GM21515 (cell line): ENCODE measurements at regions not wholly inside any gene's neighbourhood (a gene's known extent, or its start where the extent isn't known, plus 50 kb on each side); places are given as distances from the start of the nearest gene placed in this dataset.

Source experiments
- ATAC-seq: cut with Tn5 transposase; IDR thresholded peaks from one replicate; pipeline ENCODE4 v1.9.1; 2021; ENCODE audit not compliant: unreplicated experiment

DNA sequence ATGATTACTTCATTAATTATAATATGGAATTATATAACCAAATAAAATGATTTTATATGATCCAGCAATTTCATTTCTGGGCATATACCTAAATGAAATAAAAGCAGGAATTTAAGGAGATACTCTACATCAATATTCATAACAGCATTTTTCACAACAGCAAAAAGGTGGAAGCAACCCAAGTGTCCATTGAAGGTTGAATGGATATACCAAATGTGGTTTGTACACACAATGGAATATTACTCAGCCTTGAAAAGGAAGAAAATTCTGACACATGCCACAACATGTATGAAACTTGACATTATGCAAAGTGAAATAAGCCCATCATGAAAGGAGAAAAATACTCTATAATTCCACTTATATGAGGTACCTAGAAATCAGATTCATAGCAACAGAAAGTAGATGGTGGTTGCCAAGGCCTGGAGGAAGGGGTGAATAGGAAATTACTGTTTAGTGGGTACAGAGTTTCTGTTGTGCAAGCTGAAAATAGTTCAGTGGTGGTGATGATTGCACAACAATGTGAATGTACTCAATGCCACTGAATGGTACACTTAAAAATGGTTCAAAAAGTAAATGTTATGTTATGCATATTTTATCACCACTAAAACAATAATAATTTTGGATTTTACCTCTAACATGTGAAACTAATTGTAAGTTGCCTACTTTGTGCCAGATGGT lies 471.5 kb downstream of the SPRY1 start:
- no peak for ATAC-seq

GRCh38 chr4:123869286-123870215 lies 473.0 kb downstream of the SPRY1 start:
- ATAC-seq: no peak

DNA sequence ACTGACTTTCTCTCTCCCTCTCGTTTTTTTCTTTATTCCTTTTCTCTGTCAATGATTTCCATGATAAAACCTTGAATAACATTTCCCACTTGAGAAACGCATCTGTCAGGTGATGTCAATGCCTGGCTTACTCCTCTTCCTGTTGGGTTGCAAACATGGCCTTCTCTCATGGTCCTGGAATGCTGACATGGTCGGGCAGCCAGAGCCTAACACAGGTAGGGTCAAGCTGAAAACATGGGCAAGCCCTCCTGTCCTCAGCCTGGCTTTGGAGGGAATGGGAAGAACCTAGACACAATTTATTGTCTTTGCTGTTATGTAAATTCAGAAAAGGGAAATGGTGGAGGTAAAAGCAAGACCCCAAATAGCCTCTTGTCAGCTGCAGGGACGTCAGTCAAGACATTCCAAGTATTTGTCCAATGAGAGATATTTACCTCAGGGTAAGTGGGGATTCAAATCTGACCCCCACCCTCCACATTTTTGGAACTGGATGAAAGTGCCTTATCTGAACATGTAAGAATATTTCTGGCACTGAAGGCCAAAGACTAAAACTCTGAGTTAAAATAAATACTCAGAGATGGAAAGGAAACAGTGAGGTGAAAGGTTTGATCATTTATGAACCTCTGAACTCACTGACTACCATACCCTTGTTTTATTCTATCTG lies 473.8 kb downstream of the SPRY1 start:
- ATAC-seq: no peak

DNA sequence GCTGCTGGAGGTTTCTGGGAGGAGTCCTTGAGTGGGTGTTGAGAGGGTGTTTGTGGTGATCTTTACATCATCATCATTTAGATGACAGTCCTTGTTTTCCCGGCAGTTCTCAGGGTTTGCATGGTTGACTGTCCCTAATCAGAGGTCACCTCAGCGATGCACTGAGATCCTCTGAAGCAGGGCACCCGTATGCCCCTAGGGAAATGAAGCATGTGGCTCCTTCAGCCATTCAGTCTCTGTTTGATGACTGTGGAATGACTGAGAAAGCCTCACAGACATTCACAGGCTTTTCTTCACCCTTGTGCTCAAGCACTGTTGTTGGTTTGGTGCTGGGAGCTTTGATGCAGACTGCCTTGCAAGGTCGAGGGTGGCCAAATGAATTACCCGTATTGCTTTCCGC lies 474.7 kb downstream of the SPRY1 start:
- ATAC-seq: no peak

GRCh38 chr4:123874063-123874462 lies 477.5 kb downstream of the SPRY1 start:
- no peak for ATAC-seq

DNA sequence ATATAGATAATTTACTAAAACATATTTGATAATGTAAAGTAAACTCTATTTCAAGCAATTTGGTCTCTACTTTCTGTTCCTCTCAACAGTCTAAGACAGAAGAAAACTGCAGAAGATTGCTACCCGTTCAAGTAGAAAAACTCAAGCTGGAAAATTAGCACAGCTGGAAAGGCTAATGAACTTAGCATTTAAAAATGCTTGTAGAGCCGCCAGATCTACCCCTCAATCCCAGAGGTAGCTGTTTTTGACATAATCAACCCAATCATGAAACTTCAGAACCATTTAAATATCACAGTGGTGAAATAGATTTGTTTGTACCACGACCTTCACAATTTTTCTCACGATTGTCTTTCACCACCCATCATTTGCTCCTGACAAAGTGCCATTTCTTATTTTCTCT lies 479.5 kb downstream of the SPRY1 start:
- no peak for ATAC-seq

DNA sequence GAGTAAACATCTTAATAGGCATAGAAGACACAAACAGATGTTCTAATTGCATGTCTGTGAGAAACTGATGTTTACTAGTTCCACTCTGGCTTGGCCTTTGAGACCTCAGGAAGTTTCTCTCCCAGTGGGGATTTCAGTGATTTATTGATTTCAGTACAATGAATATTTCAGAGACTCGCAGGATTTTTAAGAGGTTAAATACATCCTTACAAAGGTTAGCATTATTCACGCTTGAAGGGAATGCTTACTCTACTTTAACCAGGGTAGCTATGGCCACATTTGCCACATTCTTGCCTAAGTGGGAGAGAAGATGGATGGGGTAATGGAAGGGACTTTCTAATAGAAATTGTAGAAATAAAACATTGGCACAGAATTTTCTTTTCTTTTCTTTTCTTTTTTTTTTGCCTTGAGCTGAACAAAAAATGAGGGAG lies 480.1 kb downstream of the SPRY1 start:
- no peak for ATAC-seq

DNA sequence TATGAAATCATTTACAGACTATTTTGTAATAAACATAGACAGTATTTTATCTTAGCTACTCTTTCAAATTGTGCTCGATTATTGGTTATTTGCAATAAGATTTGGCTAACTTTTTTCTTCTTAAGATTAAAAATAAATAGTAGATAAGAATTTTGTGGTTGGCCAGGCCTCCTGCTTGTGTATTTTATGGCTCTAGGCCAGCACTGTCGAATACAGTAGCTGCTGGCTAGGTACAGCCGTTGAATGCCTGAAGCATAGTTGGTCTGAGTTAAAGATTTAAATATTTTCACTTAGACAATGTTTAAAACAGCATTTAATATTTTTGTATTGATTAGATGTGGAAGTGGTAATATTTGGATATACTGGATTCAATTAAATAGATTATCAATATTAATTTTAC lies 481.0 kb downstream of the SPRY1 start:
- no peak for ATAC-seq

GRCh38 chr4:123878976-123879375 lies 482.4 kb downstream of the SPRY1 start:
- ATAC-seq: no peak

DNA sequence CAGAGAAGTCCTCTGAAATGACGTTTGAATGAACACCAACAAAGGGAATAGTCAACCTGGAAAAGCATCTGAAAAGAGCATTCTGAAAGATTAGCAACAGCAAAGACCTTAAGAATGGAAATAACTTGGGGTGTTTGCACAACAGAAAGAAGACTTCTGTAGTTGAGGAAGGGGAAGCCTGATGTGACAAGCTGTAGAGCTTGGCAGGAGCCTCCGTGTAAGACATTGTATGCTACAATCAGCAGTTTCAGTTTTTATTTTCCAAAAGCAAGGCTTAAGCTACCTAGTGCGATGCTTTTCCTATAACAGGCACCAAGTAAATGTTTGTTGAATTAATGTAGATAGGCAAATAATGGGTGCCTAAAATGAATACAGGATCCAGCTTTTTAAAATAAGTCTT lies 484.0 kb downstream of the SPRY1 start:
- ATAC-seq: no peak

GRCh38 chr4:123884922-123885321 lies 488.3 kb downstream of the SPRY1 start:
- no peak for ATAC-seq

DNA sequence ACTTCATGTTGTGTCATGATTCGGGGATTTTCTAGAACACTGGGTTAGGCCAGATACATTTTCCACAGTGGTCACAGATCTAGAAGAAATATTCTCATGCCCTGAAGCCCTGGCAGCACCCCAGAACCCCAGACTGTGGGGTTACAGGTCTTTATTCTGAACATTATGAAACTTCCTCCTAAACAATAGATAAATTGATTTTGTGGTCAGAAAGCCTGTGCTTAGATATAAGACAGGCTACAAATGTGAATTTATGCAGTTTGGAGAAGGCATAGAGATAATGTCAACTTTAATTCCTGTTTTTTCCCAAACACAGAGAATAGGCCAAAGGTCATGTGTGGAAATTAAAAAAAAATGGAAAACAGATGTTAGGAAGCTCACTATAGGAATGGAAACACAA lies 492.9 kb downstream of the SPRY1 start:
- ATAC-seq: no peak

- ATAC-seq: no peak
Observed at GRCh38 chr4:123890889-123891288, 494.3 kb downstream of the SPRY1 start.

DNA sequence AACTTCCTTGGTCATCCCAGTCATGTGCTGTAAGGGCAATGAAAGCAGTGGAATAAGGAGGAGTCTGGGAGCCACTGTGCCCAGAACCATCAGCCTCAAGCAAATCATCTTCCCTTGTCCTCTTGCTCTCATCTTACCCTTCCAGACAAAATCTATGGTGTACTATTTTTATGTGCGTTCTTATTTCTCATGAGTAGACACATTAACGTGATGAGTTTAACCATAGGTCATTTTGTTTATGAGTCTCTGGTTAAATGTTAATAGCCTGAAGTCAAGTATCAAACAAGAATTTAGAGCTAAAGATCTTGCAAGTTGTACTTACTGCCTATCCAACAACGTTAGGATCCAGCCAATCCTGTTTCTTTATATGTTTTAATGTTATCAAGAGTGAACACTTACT lies 495.3 kb downstream of the SPRY1 start:
- ATAC-seq: no peak

DNA sequence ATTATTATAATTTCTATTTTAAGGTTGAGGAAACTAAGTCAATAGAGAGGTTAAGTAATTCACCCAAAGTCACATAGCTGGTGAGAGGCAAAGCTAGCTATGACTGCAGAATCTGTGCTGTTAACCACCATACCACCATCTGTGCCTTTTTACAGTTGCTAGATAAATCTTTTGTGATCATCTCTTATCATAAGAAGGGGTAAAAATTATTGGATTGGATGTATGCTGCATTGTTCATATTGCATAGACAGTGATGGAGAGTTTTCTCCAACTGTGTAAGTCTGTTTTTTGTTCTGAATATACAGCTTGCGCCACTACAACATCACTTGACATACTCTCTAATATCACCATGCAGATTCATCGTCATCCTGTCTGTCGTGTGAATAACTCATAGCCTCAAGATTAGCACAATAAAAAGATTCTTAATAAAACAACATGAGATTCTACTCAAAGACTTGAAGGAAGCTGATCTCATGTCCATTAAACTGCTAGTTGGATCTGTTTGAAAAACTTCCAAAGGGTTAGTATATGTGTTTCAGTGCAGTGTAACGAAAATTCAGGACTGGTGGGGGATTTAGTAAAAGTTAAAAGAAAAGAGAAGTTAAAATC lies 495.9 kb downstream of the SPRY1 start:
- ATAC-seq: no peak

GRCh38 chr4:123893011-123893981 lies 496.7 kb downstream of the SPRY1 start:
- no peak for ATAC-seq

GRCh38 chr4:123896446-123897071 lies 500.0 kb downstream of the SPRY1 start:
- no peak for ATAC-seq

DNA sequence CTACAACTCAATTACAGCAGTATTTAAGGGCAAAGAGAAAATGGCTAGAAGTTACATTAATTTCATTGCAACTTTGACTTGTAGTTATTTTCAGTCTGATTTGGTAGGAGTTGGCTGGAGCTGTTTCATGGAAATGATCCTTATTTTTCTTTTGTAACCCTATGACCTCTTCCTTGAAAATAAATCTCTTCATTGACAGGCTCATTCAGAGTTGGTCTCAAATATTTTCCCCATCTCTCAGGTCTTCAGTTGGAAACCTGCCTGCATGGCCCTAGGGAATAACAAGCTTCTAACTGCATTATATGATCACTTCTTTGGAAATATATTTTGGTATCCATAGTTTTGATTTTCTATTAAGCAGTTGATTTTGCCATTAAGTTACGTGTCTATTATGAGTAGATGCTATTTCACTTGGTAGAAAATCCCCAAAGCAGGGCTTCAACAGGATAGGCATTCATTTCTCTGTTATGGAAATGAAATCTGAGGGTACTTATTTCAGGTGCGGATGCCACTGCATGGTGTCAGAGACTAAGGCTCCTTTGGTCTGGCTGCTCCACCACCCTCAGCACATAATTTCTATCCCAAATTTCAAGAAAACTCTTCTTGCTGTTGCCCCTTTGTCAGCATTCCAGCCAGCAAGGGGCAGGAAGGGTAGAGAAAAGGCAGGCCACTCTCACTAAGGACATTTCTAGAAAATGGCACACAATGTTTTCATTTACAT lies 502.5 kb downstream of the SPRY1 start:
- ATAC-seq: no peak

DNA sequence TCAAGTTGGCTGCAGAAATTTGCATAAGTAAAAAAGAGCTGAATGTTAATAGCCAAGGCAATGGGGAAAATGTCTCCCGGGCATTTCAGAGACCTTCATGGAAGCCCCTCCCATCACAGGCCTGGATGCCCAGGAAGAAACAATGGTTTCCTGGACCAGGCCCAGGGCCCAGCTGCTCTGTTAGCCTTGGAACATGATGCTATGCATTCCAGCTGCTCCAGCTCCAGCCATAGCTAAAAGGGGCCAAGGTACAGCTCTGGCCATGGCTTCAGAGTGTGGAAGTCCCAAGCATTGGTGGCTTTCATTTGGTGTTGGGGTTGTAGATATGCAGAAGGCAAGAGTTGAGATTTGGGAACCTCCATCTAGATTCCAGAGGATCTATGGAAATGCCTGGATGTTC lies 508.3 kb downstream of the SPRY1 start:
- no peak for ATAC-seq
